ENCODE measurements at regions not wholly inside any gene's neighbourhood (a gene's known extent, or its start where the extent isn't known, plus 50 kb on each side); places are given as distances from the start of the nearest gene placed in this dataset.

DNA sequence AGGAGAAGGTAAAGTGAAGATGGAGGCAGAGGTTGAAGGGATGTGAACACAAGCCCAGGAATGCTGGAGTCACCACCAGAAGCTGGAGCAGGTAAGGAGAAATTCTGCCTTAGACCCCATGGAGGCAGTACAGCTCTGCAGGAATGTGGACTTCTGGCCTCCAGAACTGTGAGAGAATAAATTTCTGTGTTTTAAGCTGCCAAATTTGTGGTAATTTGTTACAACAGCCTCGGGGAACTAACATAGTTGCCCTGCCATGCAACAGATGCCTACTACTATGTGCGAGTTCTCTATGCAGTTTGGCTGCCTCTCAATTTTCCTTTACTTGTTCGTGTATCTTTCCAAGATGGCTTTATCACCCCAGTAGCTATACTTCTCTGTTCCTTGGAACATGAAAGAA, 394.1 kb downstream of the TUSC7 start:
- Histone ChIP-seq H3K36me3 (replicated peaks in 1 of 2; ENCODE audit: control insufficient read depth in 1 of 2, insufficient read depth in 2 of 2, low read length in 1 of 2) (no peaks in the 10 kb centered on the region), H3F3A (replicated peaks; ENCODE audit: insufficient read depth) (peaks cover 9% of the 10 kb centered on the region), H3K9me2 (no peaks in the 10 kb centered on the region), H3K27ac (ENCODE audit: low read depth in 2 of 2, low read length in 1 of 2) (no peak overlapping the region), H3K27me3 (ENCODE audit: insufficient read depth) (no peaks in the 10 kb centered on the region), H3K9me3 (0 out of 2 replicates have a peak, but pooled peaks cover under 1% of the 10 kb centered on the region), H4K20me1 (ENCODE audit: insufficient read depth) (no peaks in the 10 kb centered on the region), H3K9ac (no peak overlapping the region), H2AFZ (ENCODE audit: low read depth) (no peak overlapping the region), H3K4me1 (ENCODE audit: control insufficient read depth in 1 of 2, insufficient read depth in 2 of 2, low read depth in 1 of 2, low read length in 1 of 2) (peaks cover 11 to 17% of the 10 kb centered on the region in 2 experiments), H3K4me2 (no peak overlapping the region), H3K4me3 (ENCODE audit: low read depth in 2 of 2, low read length in 1 of 2) (no peak overlapping the region), H3K79me2 (ENCODE audit: insufficient read depth) (no peaks in the 10 kb centered on the region)
- CTCF ChIA-PET: interaction anchor here (0.8 to 1.1 kb wide), 2 partner anchors 8 to 336 kb away, joined by 3 to 4 read pairs; no protein-coding TSS in a partner anchor
- DNase-seq: no peak
- TF ChIP-seq RAD21 (IDR thresholded peaks at IDR 0.05; ENCODE audit: low read length): peak; percentile 11; the same call in 1 of the 2 replicates
- TF ChIP-seq, protein P1, sequence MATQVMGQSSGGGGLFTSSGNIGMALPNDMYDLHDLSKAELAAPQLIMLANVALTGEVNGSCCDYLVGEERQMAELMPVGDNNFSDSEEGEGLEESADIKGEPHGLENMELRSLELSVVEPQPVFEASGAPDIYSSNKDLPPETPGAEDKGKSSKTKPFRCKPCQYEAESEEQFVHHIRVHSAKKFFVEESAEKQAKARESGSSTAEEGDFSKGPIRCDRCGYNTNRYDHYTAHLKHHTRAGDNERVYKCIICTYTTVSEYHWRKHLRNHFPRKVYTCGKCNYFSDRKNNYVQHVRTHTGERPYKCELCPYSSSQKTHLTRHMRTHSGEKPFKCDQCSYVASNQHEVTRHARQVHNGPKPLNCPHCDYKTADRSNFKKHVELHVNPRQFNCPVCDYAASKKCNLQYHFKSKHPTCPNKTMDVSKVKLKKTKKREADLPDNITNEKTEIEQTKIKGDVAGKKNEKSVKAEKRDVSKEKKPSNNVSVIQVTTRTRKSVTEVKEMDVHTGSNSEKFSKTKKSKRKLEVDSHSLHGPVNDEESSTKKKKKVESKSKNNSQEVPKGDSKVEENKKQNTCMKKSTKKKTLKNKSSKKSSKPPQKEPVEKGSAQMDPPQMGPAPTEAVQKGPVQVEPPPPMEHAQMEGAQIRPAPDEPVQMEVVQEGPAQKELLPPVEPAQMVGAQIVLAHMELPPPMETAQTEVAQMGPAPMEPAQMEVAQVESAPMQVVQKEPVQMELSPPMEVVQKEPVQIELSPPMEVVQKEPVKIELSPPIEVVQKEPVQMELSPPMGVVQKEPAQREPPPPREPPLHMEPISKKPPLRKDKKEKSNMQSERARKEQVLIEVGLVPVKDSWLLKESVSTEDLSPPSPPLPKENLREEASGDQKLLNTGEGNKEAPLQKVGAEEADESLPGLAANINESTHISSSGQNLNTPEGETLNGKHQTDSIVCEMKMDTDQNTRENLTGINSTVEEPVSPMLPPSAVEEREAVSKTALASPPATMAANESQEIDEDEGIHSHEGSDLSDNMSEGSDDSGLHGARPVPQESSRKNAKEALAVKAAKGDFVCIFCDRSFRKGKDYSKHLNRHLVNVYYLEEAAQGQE (IDR thresholded peaks at IDR 0.05; ENCODE audit: low read depth, low read length): no peak
- POLR2A ChIA-PET: no interaction called here
- WGBS (ENCODE audit: low lambda C conversion rate): 82% methylated on average over 3 of the region's 3 CpGs

DNA sequence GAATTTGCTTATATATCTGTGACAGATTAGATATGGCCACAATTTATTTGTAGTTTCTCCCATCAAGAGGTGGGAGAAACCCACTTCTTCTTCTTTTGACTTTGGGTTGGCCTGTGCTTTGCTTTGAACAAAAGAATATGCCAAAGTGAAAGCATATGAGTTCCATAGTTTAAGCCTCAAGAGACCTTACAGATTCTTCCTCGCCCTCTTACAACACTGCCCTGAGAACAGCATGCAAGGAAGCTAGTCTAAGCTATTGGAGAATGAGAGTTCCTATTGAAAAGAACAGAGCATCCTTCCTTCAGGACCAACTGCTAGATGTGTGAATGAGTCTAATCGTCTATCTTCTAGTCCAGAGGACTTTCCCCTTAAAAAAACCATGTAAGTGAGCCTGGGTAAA, 394.8 kb downstream of the TUSC7 start:
- Histone ChIP-seq H3K9ac (no peak overlapping the region), H3K9me2 (no peaks in the 10 kb centered on the region), H4K20me1 (ENCODE audit: insufficient read depth) (no peaks in the 10 kb centered on the region), H3K79me2 (ENCODE audit: insufficient read depth) (no peaks in the 10 kb centered on the region), H3K4me2 (no peak overlapping the region), H3K9me3 (no peaks in the 10 kb centered on the region), H3K36me3 (replicated peaks in 1 of 2; ENCODE audit: control insufficient read depth in 1 of 2, insufficient read depth in 2 of 2, low read length in 1 of 2) (no peaks in the 10 kb centered on the region), H2AFZ (ENCODE audit: low read depth) (no peak overlapping the region), H3K4me1 (ENCODE audit: control insufficient read depth in 1 of 2, insufficient read depth in 2 of 2, low read depth in 1 of 2, low read length in 1 of 2) (peaks cover 11 to 17% of the 10 kb centered on the region in 2 experiments), H3K27ac (ENCODE audit: low read depth in 2 of 2, low read length in 1 of 2) (peak overlapping the region; percentile 80 to 84; a peak in 2 of 4 replicates), H3K4me3 (ENCODE audit: low read depth in 2 of 2, low read length in 1 of 2) (no peak overlapping the region), H3K27me3 (ENCODE audit: insufficient read depth) (no peaks in the 10 kb centered on the region), H3F3A (replicated peaks; ENCODE audit: insufficient read depth) (peaks cover 9% of the 10 kb centered on the region)
- ChIA-PET POLR2A (no interaction called here), CTCF (interaction anchor here (1.1 kb wide), 1 partner anchor 335 kb away, joined by 3 read pairs; no protein-coding TSS in a partner anchor)
- no peak for DNase-seq
- no peak for TF ChIP-seq ELF1 (IDR thresholded peaks at IDR 0.05)
- TF ChIP-seq, protein P2, sequence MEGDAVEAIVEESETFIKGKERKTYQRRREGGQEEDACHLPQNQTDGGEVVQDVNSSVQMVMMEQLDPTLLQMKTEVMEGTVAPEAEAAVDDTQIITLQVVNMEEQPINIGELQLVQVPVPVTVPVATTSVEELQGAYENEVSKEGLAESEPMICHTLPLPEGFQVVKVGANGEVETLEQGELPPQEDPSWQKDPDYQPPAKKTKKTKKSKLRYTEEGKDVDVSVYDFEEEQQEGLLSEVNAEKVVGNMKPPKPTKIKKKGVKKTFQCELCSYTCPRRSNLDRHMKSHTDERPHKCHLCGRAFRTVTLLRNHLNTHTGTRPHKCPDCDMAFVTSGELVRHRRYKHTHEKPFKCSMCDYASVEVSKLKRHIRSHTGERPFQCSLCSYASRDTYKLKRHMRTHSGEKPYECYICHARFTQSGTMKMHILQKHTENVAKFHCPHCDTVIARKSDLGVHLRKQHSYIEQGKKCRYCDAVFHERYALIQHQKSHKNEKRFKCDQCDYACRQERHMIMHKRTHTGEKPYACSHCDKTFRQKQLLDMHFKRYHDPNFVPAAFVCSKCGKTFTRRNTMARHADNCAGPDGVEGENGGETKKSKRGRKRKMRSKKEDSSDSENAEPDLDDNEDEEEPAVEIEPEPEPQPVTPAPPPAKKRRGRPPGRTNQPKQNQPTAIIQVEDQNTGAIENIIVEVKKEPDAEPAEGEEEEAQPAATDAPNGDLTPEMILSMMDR (IDR thresholded peaks at IDR 0.05): no peak
- TF ChIP-seq NRF1 (IDR thresholded peaks at IDR 0.05; ENCODE audit: low read depth, low read length): no peak
- TF ChIP-seq MXI1 (IDR thresholded peaks at IDR 0.05; ENCODE audit: low read depth, low read length): no peak
- TF ChIP-seq, protein P3, sequence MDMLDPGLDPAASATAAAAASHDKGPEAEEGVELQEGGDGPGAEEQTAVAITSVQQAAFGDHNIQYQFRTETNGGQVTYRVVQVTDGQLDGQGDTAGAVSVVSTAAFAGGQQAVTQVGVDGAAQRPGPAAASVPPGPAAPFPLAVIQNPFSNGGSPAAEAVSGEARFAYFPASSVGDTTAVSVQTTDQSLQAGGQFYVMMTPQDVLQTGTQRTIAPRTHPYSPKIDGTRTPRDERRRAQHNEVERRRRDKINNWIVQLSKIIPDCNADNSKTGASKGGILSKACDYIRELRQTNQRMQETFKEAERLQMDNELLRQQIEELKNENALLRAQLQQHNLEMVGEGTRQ (IDR thresholded peaks at IDR 0.05; ENCODE audit: borderline replicate concordance, low read depth, low read length): no peak
- TF ChIP-seq, protein P4, sequence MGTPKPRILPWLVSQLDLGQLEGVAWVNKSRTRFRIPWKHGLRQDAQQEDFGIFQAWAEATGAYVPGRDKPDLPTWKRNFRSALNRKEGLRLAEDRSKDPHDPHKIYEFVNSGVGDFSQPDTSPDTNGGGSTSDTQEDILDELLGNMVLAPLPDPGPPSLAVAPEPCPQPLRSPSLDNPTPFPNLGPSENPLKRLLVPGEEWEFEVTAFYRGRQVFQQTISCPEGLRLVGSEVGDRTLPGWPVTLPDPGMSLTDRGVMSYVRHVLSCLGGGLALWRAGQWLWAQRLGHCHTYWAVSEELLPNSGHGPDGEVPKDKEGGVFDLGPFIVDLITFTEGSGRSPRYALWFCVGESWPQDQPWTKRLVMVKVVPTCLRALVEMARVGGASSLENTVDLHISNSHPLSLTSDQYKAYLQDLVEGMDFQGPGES (IDR thresholded peaks at IDR 0.05; ENCODE audit: low read depth, low read length): no peak
- TF ChIP-seq, protein P5, sequence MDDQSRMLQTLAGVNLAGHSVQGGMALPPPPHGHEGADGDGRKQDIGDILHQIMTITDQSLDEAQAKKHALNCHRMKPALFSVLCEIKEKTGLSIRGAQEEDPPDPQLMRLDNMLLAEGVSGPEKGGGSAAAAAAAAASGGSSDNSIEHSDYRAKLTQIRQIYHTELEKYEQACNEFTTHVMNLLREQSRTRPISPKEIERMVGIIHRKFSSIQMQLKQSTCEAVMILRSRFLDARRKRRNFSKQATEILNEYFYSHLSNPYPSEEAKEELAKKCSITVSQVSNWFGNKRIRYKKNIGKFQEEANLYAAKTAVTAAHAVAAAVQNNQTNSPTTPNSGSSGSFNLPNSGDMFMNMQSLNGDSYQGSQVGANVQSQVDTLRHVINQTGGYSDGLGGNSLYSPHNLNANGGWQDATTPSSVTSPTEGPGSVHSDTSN (IDR thresholded peaks at IDR 0.05): no peak
- WGBS (ENCODE audit: low lambda C conversion rate): 56% methylated on average over 2 of the region's 2 CpGs
